B cell (primary cell): ENCODE measurements at regions not wholly inside any gene's neighbourhood (a gene's known extent, or its start where the extent isn't known, plus 50 kb on each side); places are given as distances from the start of the nearest gene placed in this dataset.

Source experiments
- ATAC-seq: fragments of 200-7000 bp; cut with Tn5 transposase; one replicate; pipeline ENCODE4 v1.10.0; 2021; ENCODE audit warnings: low read depth, mild to moderate bottlenecking, moderate number of reproducible peaks, moderate library complexity
- CTCF ChIA-PET: fragments of 350-600 bp; sonication (Branson Sonifier 250); formaldehyde crosslinking; loops from one replicate; lab custom pipeline; 2021; ENCODE audit warnings: antibody characterized with exemption, inconsistent platforms; lab: Charles Lee
- POLR2A ChIA-PET: fragments of 350-600 bp; sonication (Branson Sonifier 250); formaldehyde crosslinking; loops from one replicate; lab custom pipeline; 2021; ENCODE audit warnings: antibody characterized with exemption; lab: Charles Lee
- DNase-seq: peaks from one replicate; pipeline ENCODE4 v3.0.0; 2013
- H2AFZ ChIP-seq: 2 replicates; pipeline ENCODE4 v1.6.1; 2012; ENCODE audit warnings: mild to moderate bottlenecking, low read depth, low read length; ENCODE audit not compliant: insufficient read depth, poor library complexity, severe bottlenecking
- H3K27ac ChIP-seq, 2 donors: 1 replicate in 1 of 2; 2 replicates in 1 of 2; pipeline ENCODE4 v1.5.1; 2012 to 2013; ENCODE audit warnings: low read length in 2 of 2, mild to moderate bottlenecking in 2 of 2, moderate library complexity in 1 of 2
- H3K27me3 ChIP-seq, 4 experiments: fragments of 200-600 bp in 1 of 4; sonication (generic) in 1 of 4; replicated peaks in 1 of 4; 1 replicate in 2 of 4; 2 replicates in 2 of 4; pipeline versions ENCODE4 v1.6.1 to v1.7.0; 2013 to 2016; ENCODE audit warnings: low read length in 3 of 4, mild to moderate bottlenecking in 2 of 4, mixed read lengths in 1 of 4, moderate library complexity in 1 of 4; ENCODE audit not compliant: insufficient read depth in 4 of 4, control insufficient read depth in 3 of 4; ENCODE audit errors: control extremely low read depth in 1 of 4
- H3K36me3 ChIP-seq, 2 experiments: replicated peaks in 1 of 2; 1 replicate in 1 of 2; 2 replicates in 1 of 2; pipeline versions ENCODE4 v1.6.1 to v1.7.1; 2013; ENCODE audit warnings: low read length in 1 of 2; ENCODE audit not compliant: insufficient read depth in 2 of 2, control insufficient read depth in 1 of 2; ENCODE audit errors: control extremely low read depth in 1 of 2, extremely low read depth in 1 of 2
- H3K4me1 ChIP-seq, 2 donors: fragments of 200-600 bp in 1 of 2; sonication (generic) in 1 of 2; 1 replicate in 1 of 2; 2 replicates in 1 of 2; pipeline versions ENCODE4 v1.5.1 to v1.6.1; 2013 to 2017; ENCODE audit warnings: low read length in 2 of 2; ENCODE audit not compliant: control insufficient read depth in 2 of 2, insufficient read depth in 2 of 2
- H3K4me2 ChIP-seq: replicated peaks from 2 replicates; pipeline ENCODE3; 2012; ENCODE audit warnings: mild to moderate bottlenecking, low read depth, low read length; ENCODE audit not compliant: poor library complexity, severe bottlenecking
- H3K4me3 ChIP-seq, 5 experiments: fragments of 200-600 bp in 1 of 5; sonication (generic) in 1 of 5; 1 replicate in 3 of 5; 2 replicates in 2 of 5; pipeline versions ENCODE4 v1.5.1 to v1.7.0; 2011 to 2016; ENCODE audit warnings: low read length in 4 of 5, mild to moderate bottlenecking in 4 of 5, low read depth in 2 of 5, control low read depth in 1 of 5, moderate library complexity in 1 of 5; ENCODE audit not compliant: insufficient read depth in 1 of 5; ENCODE audit errors: control extremely low read depth in 1 of 5, extremely low read depth in 1 of 5
- H3K79me2 ChIP-seq: fragments of 200-600 bp; sonication (generic); one replicate; pipeline ENCODE4 v1.6.0; 2016; ENCODE audit warnings: low read length; ENCODE audit not compliant: control insufficient read depth, insufficient read depth
- H3K9ac ChIP-seq: fragments of 200-600 bp; sonication (generic); 2 replicates; pipeline ENCODE4 v1.6.1; 2017; ENCODE audit warnings: mild to moderate bottlenecking, low read length, moderate library complexity
- H3K9me3 ChIP-seq, 3 donors: one replicate each; pipeline versions ENCODE4 v1.6.1 to v1.7.1; 2013; ENCODE audit warnings: low read length in 2 of 3; ENCODE audit not compliant: control insufficient read depth in 2 of 3, insufficient read depth in 1 of 3; ENCODE audit errors: control extremely low read depth in 1 of 3
- H4K20me1 ChIP-seq: 2 replicates; pipeline ENCODE4 v1.6.0; 2012; ENCODE audit warnings: mild to moderate bottlenecking, low read length; ENCODE audit not compliant: insufficient read depth, control insufficient read depth, poor library complexity, severe bottlenecking
- H3K27ac Mint-ChIP-seq: one replicate; pipeline ENCODE4 v1.8.0; 2021; ENCODE audit warnings: mixed read lengths
- H3K27me3 Mint-ChIP-seq: one replicate; pipeline ENCODE4 v1.8.0; 2021; ENCODE audit warnings: mixed read lengths
- H3K4me1 Mint-ChIP-seq: one replicate; pipeline ENCODE4 v1.8.0; 2021; ENCODE audit warnings: mixed read lengths
- H3K4me3 Mint-ChIP-seq: one replicate; pipeline ENCODE4 v1.8.0; 2021; ENCODE audit warnings: mixed read lengths
- H3K9me3 Mint-ChIP-seq: one replicate; pipeline ENCODE4 v1.8.0; 2022; ENCODE audit warnings: mixed read lengths; ENCODE audit not compliant: insufficient read depth
- EZH2 ChIP-seq: IDR thresholded peaks from 2 replicates; pipeline ENCODE4 v1.6.1; 2012; ENCODE audit warnings: borderline replicate concordance, low read depth, mild to moderate bottlenecking, moderate library complexity, low read length; ENCODE audit not compliant: insufficient read depth, poor library complexity, severe bottlenecking
- WGBS: methylation state at CpG from one replicate; pipeline ENCODE4 v1.1.5; 2013; ENCODE audit warnings: missing lambda C conversion rate; ENCODE audit not compliant: insufficient coverage; 5-methylcytosine and 5-hydroxymethylcytosine counted together
- intact Hi-C: fragments of 100-400 bp; cut with micrococcal nuclease; formaldehyde crosslinking; loops from one replicate; pipeline ENCODE4 v1.10.0; 2022
- TF ChIP-seq, protein P1 (sequence below): fragments of 200-600 bp; IDR thresholded peaks from one replicate; pipeline ENCODE4 v1.8.0; 2022; ENCODE audit warnings: antibody characterized with exemption, mild to moderate bottlenecking

DNA sequence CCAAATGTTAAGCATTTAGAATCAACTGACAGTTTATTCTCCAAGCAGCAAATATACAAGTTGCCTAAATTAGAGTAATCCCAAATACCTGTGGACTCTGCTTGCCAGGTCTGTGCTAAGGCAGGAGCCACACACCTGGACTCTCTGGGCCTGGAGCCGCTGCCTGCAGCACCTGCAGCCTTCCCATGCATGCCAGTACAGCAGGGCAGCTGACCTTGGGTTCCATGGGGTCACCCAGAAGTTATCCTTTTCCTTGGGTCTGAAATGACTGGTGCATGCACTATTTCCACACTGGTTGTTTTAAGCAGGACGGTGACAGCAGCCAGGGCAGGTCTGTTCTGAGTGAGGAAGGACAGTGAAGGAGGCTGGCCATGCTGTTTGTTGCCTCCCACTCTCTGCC lies 573.2 kb downstream of the GLRX3 start:
- ChIA-PET POLR2A (no interaction called here), CTCF (no interaction called here)
- Mint-ChIP-seq H3K4me1 (no peaks in the 10 kb centered on the region), H3K27me3 (no peaks in the 10 kb centered on the region), H3K27ac (no peak overlapping the region), H3K4me3 (no peak overlapping the region), H3K9me3 (peaks cover 8% of the 10 kb centered on the region)
- Histone ChIP-seq H3K36me3 (no peaks in the 10 kb centered on the region), H3K9ac (no peak overlapping the region), H3K4me1 (no peaks in the 10 kb centered on the region), H3K4me3 (no peak overlapping the region), H2AFZ (no peak overlapping the region), H3K27ac (no peak overlapping the region), H3K9me3 (peaks cover 0 to 42% (median 0%) of the 10 kb centered on the region in 3 donors), H3K27me3 (no peaks in the 10 kb centered on the region), H4K20me1 (no peaks in the 10 kb centered on the region), H3K4me2 (no peak overlapping the region), H3K79me2 (no peaks in the 10 kb centered on the region)
- ATAC-seq (no peak), DNase-seq (no peak)
- intact Hi-C loops, result no loop called here
- no peak for TF ChIP-seq EZH2
- TF ChIP-seq, protein P1, sequence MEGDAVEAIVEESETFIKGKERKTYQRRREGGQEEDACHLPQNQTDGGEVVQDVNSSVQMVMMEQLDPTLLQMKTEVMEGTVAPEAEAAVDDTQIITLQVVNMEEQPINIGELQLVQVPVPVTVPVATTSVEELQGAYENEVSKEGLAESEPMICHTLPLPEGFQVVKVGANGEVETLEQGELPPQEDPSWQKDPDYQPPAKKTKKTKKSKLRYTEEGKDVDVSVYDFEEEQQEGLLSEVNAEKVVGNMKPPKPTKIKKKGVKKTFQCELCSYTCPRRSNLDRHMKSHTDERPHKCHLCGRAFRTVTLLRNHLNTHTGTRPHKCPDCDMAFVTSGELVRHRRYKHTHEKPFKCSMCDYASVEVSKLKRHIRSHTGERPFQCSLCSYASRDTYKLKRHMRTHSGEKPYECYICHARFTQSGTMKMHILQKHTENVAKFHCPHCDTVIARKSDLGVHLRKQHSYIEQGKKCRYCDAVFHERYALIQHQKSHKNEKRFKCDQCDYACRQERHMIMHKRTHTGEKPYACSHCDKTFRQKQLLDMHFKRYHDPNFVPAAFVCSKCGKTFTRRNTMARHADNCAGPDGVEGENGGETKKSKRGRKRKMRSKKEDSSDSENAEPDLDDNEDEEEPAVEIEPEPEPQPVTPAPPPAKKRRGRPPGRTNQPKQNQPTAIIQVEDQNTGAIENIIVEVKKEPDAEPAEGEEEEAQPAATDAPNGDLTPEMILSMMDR, result no peak
- WGBS, result 70% methylated on average over 2 of the region's 2 CpGs

DNA sequence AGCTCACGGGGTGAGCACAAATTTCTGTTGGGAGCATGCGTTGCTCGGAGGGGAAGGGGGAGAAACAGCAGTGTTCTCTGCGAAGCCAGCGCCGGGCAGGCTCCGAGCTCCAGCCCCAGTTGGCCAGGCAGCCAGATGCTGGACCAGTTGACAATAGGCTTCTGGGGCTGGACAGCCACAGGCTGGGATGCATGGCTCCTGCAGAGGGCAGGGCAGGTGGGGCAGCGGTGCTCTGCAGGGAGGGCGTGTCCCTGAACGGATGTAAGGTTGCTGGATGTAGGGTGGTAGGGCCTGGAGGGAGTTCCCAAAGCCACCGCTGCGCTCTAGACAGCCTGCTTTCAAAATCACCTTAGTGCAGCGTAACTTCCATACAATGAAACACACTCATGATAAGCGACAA lies 574.9 kb downstream of the GLRX3 start:
- POLR2A ChIA-PET, result no interaction called here
- H2AFZ ChIP-seq, result no peak overlapping the region
- CTCF ChIA-PET, result no interaction called here
- H3K9me3 ChIP-seq, result peaks cover 0 to 30% (median 0%) of the 10 kb centered on the region in 3 donors
- Mint-ChIP-seq H3K27me3 (no peaks in the 10 kb centered on the region), H3K9me3 (peaks cover 3% of the 10 kb centered on the region), H3K27ac (no peak overlapping the region), H3K4me1 (no peaks in the 10 kb centered on the region), H3K4me3 (no peak overlapping the region)
- WGBS, result 87% methylated on average over 12 of the region's 14 CpGs
- H3K27me3 ChIP-seq, result no peaks in the 10 kb centered on the region
- DNase-seq (no peak), ATAC-seq (no peak)
- H3K36me3 ChIP-seq, result no peaks in the 10 kb centered on the region
- H3K4me2 ChIP-seq, result no peak overlapping the region
- no peaks in the 10 kb centered on the region for H4K20me1 ChIP-seq
- no peaks in the 10 kb centered on the region for H3K4me1 ChIP-seq
- H3K27ac ChIP-seq, result no peak overlapping the region
- no peak overlapping the region for H3K9ac ChIP-seq
- intact Hi-C loops, result no loop called here
- no peaks in the 10 kb centered on the region for H3K79me2 ChIP-seq
- TF ChIP-seq, protein P1, result no peak
- no peak for TF ChIP-seq EZH2
- H3K4me3 ChIP-seq, result no peak overlapping the region
